ENCODE measurements at regions not wholly inside any gene's neighbourhood (a gene's known extent, or its start where the extent isn't known, plus 50 kb on each side); places are given as distances from the start of the nearest gene placed in this dataset.

DNA sequence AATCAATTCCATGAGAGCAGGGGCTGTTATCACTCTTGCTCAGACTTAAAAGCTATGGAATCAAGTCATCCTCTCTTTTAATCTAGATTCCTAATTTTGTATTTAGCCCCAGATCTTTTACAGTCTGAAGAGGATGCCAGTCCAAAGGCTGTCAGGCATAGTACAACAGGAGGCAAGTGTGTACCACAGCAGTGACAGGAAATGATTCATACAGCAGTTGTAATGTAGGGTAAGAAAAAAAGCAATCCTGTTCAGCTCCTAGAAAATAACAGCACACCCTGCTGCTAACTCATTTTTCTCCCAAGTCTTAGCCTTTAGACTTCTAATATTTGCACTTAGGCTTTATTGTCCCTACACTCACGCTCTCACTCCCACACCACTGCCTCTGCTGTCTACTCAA is 127.8 kb upstream of the SYT4 start:
- Histone ChIP-seq H3K9me2 (replicated peaks; ENCODE audit: insufficient read depth, low read length) (no peaks in the 10 kb centered on the region), H3K36me3 (ENCODE audit: low read length) (no peaks in the 10 kb centered on the region), H3K27me3 (ENCODE audit: low read length) (no peaks in the 10 kb centered on the region), H3K9ac (ENCODE audit: low read length) (no peak overlapping the region), H3K79me2 (ENCODE audit: insufficient read depth, low read length) (no peaks in the 10 kb centered on the region), H3K27ac (ENCODE audit: low read depth, low read length) (no peak overlapping the region), H3K4me2 (ENCODE audit: low read depth, low read length, poor library complexity, severe bottlenecking) (no peak overlapping the region), H4K20me1 (ENCODE audit: low read depth, low read length) (no peaks in the 10 kb centered on the region), H3K4me3 (ENCODE audit: insufficient read depth, low read length, poor library complexity, severe bottlenecking) (no peak overlapping the region), H3K9me3 (ENCODE audit: insufficient read depth, low read length) (no peaks in the 10 kb centered on the region), H3F3A (ENCODE audit: insufficient read depth) (no peaks in the 10 kb centered on the region), H2AFZ (ENCODE audit: low read depth, low read length, severe bottlenecking) (no peak overlapping the region)
- no peak for TF ChIP-seq EZH2phosphoT487 (conservative IDR thresholded peaks at IDR 0.05; ENCODE audit: low read length)
- TF ChIP-seq, protein P1, sequence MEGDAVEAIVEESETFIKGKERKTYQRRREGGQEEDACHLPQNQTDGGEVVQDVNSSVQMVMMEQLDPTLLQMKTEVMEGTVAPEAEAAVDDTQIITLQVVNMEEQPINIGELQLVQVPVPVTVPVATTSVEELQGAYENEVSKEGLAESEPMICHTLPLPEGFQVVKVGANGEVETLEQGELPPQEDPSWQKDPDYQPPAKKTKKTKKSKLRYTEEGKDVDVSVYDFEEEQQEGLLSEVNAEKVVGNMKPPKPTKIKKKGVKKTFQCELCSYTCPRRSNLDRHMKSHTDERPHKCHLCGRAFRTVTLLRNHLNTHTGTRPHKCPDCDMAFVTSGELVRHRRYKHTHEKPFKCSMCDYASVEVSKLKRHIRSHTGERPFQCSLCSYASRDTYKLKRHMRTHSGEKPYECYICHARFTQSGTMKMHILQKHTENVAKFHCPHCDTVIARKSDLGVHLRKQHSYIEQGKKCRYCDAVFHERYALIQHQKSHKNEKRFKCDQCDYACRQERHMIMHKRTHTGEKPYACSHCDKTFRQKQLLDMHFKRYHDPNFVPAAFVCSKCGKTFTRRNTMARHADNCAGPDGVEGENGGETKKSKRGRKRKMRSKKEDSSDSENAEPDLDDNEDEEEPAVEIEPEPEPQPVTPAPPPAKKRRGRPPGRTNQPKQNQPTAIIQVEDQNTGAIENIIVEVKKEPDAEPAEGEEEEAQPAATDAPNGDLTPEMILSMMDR (IDR thresholded peaks at IDR 0.05; ENCODE audit: insufficient read depth, low read length, poor library complexity, severe bottlenecking) = no peak

DNA sequence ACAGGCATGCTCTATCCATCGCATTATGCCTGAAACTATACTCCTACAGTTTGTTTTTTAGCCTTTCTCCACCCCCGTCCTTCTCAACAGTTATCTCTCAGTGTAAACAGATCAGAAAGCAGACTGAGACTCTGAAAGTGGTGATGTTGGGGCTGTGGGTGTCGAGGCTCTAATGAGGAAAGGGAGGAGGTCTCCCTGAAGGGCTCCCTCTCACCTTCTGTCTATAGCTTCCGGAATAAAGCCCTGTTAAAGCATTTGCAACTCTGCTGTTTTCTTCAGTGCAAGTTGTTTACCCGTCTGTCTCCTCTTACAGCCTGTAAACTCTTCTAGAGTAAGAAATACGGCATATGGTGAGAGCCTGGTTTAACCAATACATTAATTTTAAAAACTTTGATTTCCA is 136.7 kb upstream of the SYT4 start:
- Histone ChIP-seq H3K27me3 (ENCODE audit: low read length) (no peaks in the 10 kb centered on the region), H2AFZ (ENCODE audit: low read depth, low read length, severe bottlenecking) (no peak overlapping the region), H3K79me2 (ENCODE audit: insufficient read depth, low read length) (no peaks in the 10 kb centered on the region), H3K4me3 (ENCODE audit: insufficient read depth, low read length, poor library complexity, severe bottlenecking) (no peak overlapping the region), H3F3A (ENCODE audit: insufficient read depth) (no peaks in the 10 kb centered on the region), H3K4me2 (ENCODE audit: low read depth, low read length, poor library complexity, severe bottlenecking) (no peak overlapping the region), H3K36me3 (ENCODE audit: low read length) (no peaks in the 10 kb centered on the region), H3K9ac (ENCODE audit: low read length) (no peak overlapping the region), H3K9me2 (replicated peaks; ENCODE audit: insufficient read depth, low read length) (no peaks in the 10 kb centered on the region), H3K27ac (ENCODE audit: low read depth, low read length) (no peak overlapping the region), H4K20me1 (ENCODE audit: low read depth, low read length) (no peaks in the 10 kb centered on the region), H3K9me3 (ENCODE audit: insufficient read depth, low read length) (no peaks in the 10 kb centered on the region)
- TF ChIP-seq EZH2phosphoT487 (conservative IDR thresholded peaks at IDR 0.05; ENCODE audit: low read length) = no peak
- TF ChIP-seq, protein P1 (IDR thresholded peaks at IDR 0.05; ENCODE audit: insufficient read depth, low read length, poor library complexity, severe bottlenecking) = no peak

DNA sequence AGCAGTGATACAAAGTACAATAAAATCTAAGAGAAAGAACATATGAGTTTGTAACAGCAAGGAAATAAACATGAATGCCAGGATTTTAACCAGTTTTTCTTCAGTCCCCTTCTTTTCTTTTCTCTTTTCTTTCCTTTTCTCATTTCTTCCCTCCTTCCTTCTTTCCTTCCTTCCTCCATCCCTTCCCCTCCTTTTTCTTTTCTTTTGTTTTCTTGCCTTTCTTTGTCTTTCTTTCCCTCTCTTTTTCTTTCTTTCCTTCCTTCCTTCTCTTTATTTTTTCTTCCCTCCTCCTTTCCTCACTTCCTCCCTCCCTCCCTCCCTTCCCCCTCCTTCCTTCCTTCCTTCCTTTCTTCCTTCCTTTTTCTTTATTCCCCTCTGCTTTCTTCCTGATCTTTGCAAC is 142.8 kb upstream of the SYT4 start:
- no peaks in the 10 kb centered on the region for H3K9me2 ChIP-seq (replicated peaks; ENCODE audit: insufficient read depth, low read length)
- H3K27ac ChIP-seq (ENCODE audit: low read depth, low read length) = no peak overlapping the region
- H3K36me3 ChIP-seq (ENCODE audit: low read length) = no peaks in the 10 kb centered on the region
- no peaks in the 10 kb centered on the region for H3K27me3 ChIP-seq (ENCODE audit: low read length)
- H3K4me3 ChIP-seq (ENCODE audit: insufficient read depth, low read length, poor library complexity, severe bottlenecking) = no peak overlapping the region
- no peak overlapping the region for H3K4me2 ChIP-seq (ENCODE audit: low read depth, low read length, poor library complexity, severe bottlenecking)
- H4K20me1 ChIP-seq (ENCODE audit: low read depth, low read length) = no peaks in the 10 kb centered on the region
- no peak for TF ChIP-seq EZH2phosphoT487 (conservative IDR thresholded peaks at IDR 0.05; ENCODE audit: low read length)
- TF ChIP-seq, protein P1 (IDR thresholded peaks at IDR 0.05; ENCODE audit: insufficient read depth, low read length, poor library complexity, severe bottlenecking) = no peak
- no peaks in the 10 kb centered on the region for H3K9me3 ChIP-seq (ENCODE audit: insufficient read depth, low read length)
- H3K79me2 ChIP-seq (ENCODE audit: insufficient read depth, low read length) = no peaks in the 10 kb centered on the region
- no peak overlapping the region for H3K9ac ChIP-seq (ENCODE audit: low read length)
- no peaks in the 10 kb centered on the region for H3F3A ChIP-seq (ENCODE audit: insufficient read depth)
- no peak overlapping the region for H2AFZ ChIP-seq (ENCODE audit: low read depth, low read length, severe bottlenecking)

DNA sequence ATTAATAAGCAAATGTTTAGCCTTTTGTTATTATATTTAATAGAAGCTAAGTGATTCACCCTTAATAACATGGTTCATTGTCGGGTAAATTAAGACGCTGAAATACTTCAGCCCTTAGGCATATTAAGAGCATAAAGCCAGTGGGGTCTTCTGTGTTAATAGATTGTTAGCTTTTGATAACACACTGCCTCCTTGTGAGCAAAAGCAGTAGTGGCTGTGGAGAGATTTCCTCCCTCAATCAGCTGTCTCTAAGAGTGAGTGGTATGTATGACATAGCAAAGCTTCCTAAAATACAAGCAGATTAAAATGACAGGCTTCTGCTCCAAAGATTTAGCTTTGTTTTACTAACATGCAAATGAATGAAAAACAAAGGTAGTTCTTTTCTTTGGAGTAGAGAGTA is 143.7 kb upstream of the SYT4 start:
- no peaks in the 10 kb centered on the region for H4K20me1 ChIP-seq (ENCODE audit: low read depth, low read length)
- H3K27me3 ChIP-seq (ENCODE audit: low read length) = no peaks in the 10 kb centered on the region
- TF ChIP-seq, protein P1 (IDR thresholded peaks at IDR 0.05; ENCODE audit: insufficient read depth, low read length, poor library complexity, severe bottlenecking) = no peak
- no peak for TF ChIP-seq EZH2phosphoT487 (conservative IDR thresholded peaks at IDR 0.05; ENCODE audit: low read length)
- H3K9ac ChIP-seq (ENCODE audit: low read length) = no peak overlapping the region
- H3K9me3 ChIP-seq (ENCODE audit: insufficient read depth, low read length) = no peaks in the 10 kb centered on the region
- no peak overlapping the region for H2AFZ ChIP-seq (ENCODE audit: low read depth, low read length, severe bottlenecking)
- no peaks in the 10 kb centered on the region for H3K36me3 ChIP-seq (ENCODE audit: low read length)
- H3K4me3 ChIP-seq (ENCODE audit: insufficient read depth, low read length, poor library complexity, severe bottlenecking) = no peak overlapping the region
- H3F3A ChIP-seq (ENCODE audit: insufficient read depth) = no peaks in the 10 kb centered on the region
- no peaks in the 10 kb centered on the region for H3K9me2 ChIP-seq (replicated peaks; ENCODE audit: insufficient read depth, low read length)
- no peaks in the 10 kb centered on the region for H3K79me2 ChIP-seq (ENCODE audit: insufficient read depth, low read length)
- no peak overlapping the region for H3K27ac ChIP-seq (ENCODE audit: low read depth, low read length)
- H3K4me2 ChIP-seq (ENCODE audit: low read depth, low read length, poor library complexity, severe bottlenecking) = no peak overlapping the region

All from SU-DHL-6 (cell line).